Ascending aorta (tissue), 2 donors: ENCODE measurements at regions not wholly inside any gene's neighbourhood (a gene's known extent, or its start where the extent isn't known, plus 50 kb on each side); places are given as distances from the start of the nearest gene placed in this dataset.

Experiments
- DNase-seq, 2 donors: peaks; one replicate each; pipeline ENCODE4 v3.0.0-alpha.2; 2019; ENCODE audit warnings: low spot score in 2 of 2
- H3K27ac ChIP-seq, 2 donors: fragments of 200-600 bp; sonication (generic); one replicate each; pipeline ENCODE4 v1.5.1; 2016 to 2017; ENCODE audit warnings: mild to moderate bottlenecking in 1 of 2
- H3K27me3 ChIP-seq: fragments of 200-600 bp; sonication (generic); one replicate; pipeline ENCODE4 v1.5.1; 2017
- H3K36me3 ChIP-seq, 2 donors: fragments of 200-600 bp; sonication (generic); one replicate each; pipeline ENCODE4 v1.5.1; 2016
- H3K4me1 ChIP-seq, 2 donors: fragments of 200-600 bp; sonication (generic); one replicate each; pipeline ENCODE4 v1.5.1; 2016 to 2017; ENCODE audit warnings: mild to moderate bottlenecking in 1 of 2
- H3K4me3 ChIP-seq, 2 donors: fragments of 200-600 bp; sonication (generic); one replicate each; pipeline ENCODE4 v1.5.1; 2016 to 2017; ENCODE audit warnings: mild to moderate bottlenecking in 1 of 2
- H3K9me3 ChIP-seq, 2 donors: fragments of 200-600 bp; sonication (generic); one replicate each; pipeline ENCODE4 v1.5.1; 2016
- intact Hi-C: fragments of 100-400 bp; cut with DNase I; formaldehyde crosslinking; loops from one replicate; pipeline ENCODE4 v1.15.1; 2023
- TF ChIP-seq, protein P1 (sequence below), 3 experiments: fragments of 200-600 bp in 2 of 3; fragments of 450-650 bp in 1 of 3; sonication (generic) in 2 of 3; IDR thresholded peaks; one replicate each; pipeline ENCODE4 v1.5.1; 2016 to 2019; ENCODE audit warnings: antibody characterized with exemption in 3 of 3, mild to moderate bottlenecking in 1 of 3, moderate library complexity in 1 of 3

DNA sequence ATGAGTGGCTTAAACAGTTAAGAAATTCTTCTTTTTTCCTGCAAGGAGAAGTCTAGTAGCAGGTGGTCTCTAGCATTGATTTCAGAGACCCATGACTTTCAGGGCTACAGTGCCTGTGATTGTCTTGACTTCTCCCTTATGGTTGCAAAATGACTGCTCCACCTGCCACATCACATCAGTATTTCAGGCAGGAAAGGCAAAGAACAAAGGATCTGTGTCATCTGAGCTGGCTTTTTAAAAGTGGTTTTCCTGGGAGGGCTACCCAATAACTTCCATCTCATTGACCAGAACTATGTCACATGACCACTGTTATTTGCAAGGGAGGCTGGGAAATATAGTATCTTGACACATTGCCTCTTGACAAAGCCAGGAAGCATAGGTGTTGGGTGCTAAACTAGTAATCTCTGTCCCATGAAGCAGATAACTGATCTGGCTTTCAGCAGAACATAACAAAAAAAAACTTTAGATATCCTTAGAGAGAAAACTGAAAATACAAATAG lies 226.2 kb downstream of the DHX35 start:
- no peak overlapping the region for H3K4me3 ChIP-seq
- no peak overlapping the region for H3K27ac ChIP-seq
- H3K27me3 ChIP-seq: no peaks in the 10 kb centered on the region
- DNase-seq: no peak
- peaks cover 5 to 12% of the 10 kb centered on the region in 2 donors for H3K9me3 ChIP-seq
- no peaks in the 10 kb centered on the region for H3K36me3 ChIP-seq
- no peaks in the 10 kb centered on the region for H3K4me1 ChIP-seq
- intact Hi-C loops: no loop called here
- TF ChIP-seq, protein P1, sequence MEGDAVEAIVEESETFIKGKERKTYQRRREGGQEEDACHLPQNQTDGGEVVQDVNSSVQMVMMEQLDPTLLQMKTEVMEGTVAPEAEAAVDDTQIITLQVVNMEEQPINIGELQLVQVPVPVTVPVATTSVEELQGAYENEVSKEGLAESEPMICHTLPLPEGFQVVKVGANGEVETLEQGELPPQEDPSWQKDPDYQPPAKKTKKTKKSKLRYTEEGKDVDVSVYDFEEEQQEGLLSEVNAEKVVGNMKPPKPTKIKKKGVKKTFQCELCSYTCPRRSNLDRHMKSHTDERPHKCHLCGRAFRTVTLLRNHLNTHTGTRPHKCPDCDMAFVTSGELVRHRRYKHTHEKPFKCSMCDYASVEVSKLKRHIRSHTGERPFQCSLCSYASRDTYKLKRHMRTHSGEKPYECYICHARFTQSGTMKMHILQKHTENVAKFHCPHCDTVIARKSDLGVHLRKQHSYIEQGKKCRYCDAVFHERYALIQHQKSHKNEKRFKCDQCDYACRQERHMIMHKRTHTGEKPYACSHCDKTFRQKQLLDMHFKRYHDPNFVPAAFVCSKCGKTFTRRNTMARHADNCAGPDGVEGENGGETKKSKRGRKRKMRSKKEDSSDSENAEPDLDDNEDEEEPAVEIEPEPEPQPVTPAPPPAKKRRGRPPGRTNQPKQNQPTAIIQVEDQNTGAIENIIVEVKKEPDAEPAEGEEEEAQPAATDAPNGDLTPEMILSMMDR (IDR thresholded peaks at IDR 0.05): no peak

DNA sequence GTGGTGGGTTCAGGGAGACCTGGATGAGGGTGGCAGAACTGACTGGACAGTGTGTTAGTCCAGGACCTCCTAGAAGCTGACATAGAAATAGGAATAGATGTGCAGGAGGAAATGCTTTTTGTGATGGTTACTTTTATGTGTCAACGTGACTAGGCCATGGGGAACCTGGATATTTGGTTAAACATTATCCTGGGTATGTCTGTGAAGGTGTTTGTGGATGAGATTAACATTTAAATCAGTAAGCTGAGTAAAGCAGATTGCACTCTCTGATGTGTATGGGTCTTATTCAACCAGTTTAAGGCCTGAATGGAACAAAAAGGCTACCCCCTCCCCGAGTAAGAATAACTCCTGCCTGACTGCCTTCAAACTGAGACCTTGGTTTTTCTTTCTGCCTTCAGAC lies 219.3 kb downstream of the DHX35 start:
- DNase-seq: no peak
- Histone ChIP-seq H3K4me1 (no peaks in the 10 kb centered on the region), H3K9me3 (peaks cover 5 to 12% of the 10 kb centered on the region in 2 donors), H3K36me3 (no peaks in the 10 kb centered on the region), H3K4me3 (no peak overlapping the region), H3K27me3 (no peaks in the 10 kb centered on the region), H3K27ac (no peak overlapping the region)
- TF ChIP-seq, protein P1 (IDR thresholded peaks at IDR 0.05): no peak
- intact Hi-C loops: no loop called here

DNA sequence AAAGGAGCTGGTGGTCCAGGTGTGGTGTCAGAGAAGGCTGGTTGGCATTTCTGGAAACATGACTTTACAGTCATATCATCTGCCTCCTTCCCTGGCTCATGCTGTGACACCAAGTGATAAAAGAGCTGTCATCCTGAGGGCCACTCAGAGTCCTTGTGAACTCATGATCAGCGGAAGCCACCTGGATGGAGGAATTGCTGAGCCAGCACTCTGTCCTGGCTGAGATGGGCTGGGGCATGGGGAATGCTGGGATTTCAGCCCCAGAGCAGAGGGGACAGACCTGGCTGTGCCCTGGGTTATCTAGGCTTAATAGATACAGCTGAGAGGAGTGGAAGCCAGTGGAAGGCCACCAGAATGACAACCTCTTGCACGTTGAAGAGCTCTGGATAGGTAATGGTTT lies 214.3 kb downstream of the DHX35 start:
- H3K36me3 ChIP-seq: no peaks in the 10 kb centered on the region
- TF ChIP-seq, protein P1 (IDR thresholded peaks at IDR 0.05): no peak
- no peak overlapping the region for H3K27ac ChIP-seq
- no peaks in the 10 kb centered on the region for H3K9me3 ChIP-seq
- H3K4me1 ChIP-seq: no peaks in the 10 kb centered on the region
- no peak for DNase-seq
- H3K4me3 ChIP-seq: no peak overlapping the region
- intact Hi-C loops: no loop called here
- H3K27me3 ChIP-seq: no peaks in the 10 kb centered on the region

DNA sequence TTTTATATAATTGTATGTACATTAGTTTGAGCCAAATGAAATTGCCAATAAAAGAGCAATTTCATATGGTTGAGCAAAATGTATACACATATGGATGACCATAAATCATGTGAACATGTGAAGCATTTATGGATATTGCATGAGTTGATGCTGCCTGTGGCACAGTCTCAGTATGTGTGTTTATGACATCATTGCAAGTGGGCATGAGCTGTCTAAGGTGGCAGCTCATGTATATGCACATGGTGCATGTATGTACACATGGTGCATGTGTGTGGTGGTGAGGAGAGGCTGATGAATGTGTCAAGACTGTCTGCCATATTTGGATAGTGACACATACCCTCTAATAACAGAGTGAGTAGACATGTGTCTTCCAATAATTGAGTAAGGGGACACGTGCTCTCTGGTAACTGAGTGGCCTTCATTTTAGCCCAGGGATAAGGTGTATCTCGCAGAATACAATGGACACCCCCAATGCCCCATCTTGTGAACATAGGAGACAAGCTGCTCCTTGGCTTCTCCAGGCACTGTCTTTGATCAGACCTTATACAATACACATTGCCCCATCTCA lies 208.8 kb downstream of the DHX35 start:
- Histone ChIP-seq H3K4me1 (no peaks in the 10 kb centered on the region), H3K9me3 (no peaks in the 10 kb centered on the region), H3K27ac (no peak overlapping the region), H3K36me3 (no peaks in the 10 kb centered on the region), H3K27me3 (no peaks in the 10 kb centered on the region), H3K4me3 (no peak overlapping the region)
- TF ChIP-seq, protein P1 (IDR thresholded peaks at IDR 0.05): no peak
- intact Hi-C loops: no loop called here
- DNase-seq: no peak

DNA sequence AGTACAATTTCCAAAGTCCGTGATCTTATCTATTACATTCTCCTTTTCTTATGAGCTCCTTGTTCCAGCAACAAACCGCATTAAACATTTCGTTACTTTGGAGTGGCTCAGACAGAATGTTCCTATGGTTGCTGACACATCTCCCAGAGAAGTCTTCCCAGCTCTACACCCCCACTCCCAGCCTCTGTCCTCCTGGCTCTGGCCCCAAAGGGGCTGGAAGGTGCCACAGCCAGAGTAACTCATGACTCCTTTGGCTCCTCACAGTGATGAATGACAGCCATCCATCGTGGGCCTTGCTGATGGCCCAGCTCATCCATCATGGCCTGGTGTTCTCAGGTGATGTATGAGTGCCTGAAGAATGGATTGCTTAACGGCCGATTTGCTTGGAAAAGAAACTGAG lies 203.0 kb downstream of the DHX35 start:
- TF ChIP-seq, protein P1 (IDR thresholded peaks at IDR 0.05): no peak
- no peaks in the 10 kb centered on the region for H3K27me3 ChIP-seq
- no peaks in the 10 kb centered on the region for H3K4me1 ChIP-seq
- H3K27ac ChIP-seq: no peak overlapping the region
- no peaks in the 10 kb centered on the region for H3K9me3 ChIP-seq
- intact Hi-C loops: no loop called here
- no peak overlapping the region for H3K4me3 ChIP-seq
- DNase-seq: no peak
- H3K36me3 ChIP-seq: no peaks in the 10 kb centered on the region

DNA sequence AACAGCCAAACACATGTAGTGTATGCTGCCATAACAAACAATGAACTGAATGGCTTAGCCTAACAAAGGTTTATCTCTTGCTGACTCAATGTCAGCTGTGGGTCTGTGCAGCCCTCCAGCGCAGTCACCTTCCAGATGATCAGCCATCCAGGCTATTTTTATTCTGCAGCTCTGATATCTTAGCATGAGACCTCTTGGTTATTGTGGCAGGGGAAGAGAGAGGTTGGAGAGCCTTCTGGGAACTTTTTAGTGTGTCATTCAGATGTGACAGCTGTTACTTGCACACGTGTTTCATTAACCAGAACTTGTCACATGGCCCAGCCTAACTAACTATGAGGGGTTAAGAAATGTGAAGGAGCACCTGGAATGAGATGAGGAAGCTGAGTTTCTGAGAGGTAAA lies 202.5 kb downstream of the DHX35 start:
- no peak overlapping the region for H3K27ac ChIP-seq
- TF ChIP-seq, protein P1 (IDR thresholded peaks at IDR 0.05): no peak
- H3K4me1 ChIP-seq: no peaks in the 10 kb centered on the region
- no peaks in the 10 kb centered on the region for H3K27me3 ChIP-seq
- no peak for DNase-seq
- intact Hi-C loops: no loop called here
- H3K36me3 ChIP-seq: no peaks in the 10 kb centered on the region
- no peak overlapping the region for H3K4me3 ChIP-seq
- no peaks in the 10 kb centered on the region for H3K9me3 ChIP-seq
